Mesothelial cell of epicardium (in vitro differentiated cells): ENCODE measurements at regions not wholly inside any gene's neighbourhood (a gene's known extent, or its start where the extent isn't known, plus 50 kb on each side); places are given as distances from the start of the nearest gene placed in this dataset.
A peak's percentile ranks its signal among the peaks of the same experiment; 100 is the strongest.

Experiments used
- DNase-seq, 2 experiments: peaks; one replicate each; pipeline ENCODE4 v3.0.0; 2021; ENCODE audit warnings: low spot score in 2 of 2; ENCODE audit not compliant: unreplicated experiment in 2 of 2
- H3K27ac Mint-ChIP-seq: 2 replicates; pipeline ENCODE4 v1.8.0; 2021; ENCODE audit warnings: mixed read lengths
- H3K27me3 Mint-ChIP-seq: 2 replicates; pipeline ENCODE4 v1.8.0; 2021; ENCODE audit warnings: low read depth, mixed read lengths
- H3K36me3 Mint-ChIP-seq: 2 replicates; pipeline ENCODE4 v1.8.0; 2021; ENCODE audit warnings: mixed read lengths
- H3K4me1 Mint-ChIP-seq: 2 replicates; pipeline ENCODE4 v1.8.0; 2021; ENCODE audit warnings: mixed read lengths
- H3K4me3 Mint-ChIP-seq: 2 replicates; pipeline ENCODE4 v1.8.0; 2021; ENCODE audit warnings: mild to moderate bottlenecking, moderate library complexity, mixed read lengths
- H3K9me3 Mint-ChIP-seq: 2 replicates; pipeline ENCODE4 v1.8.0; 2021; ENCODE audit warnings: mixed read lengths
- TF ChIP-seq, protein P1 (sequence below): fragments of 200-600 bp; sonication (generic); IDR thresholded peaks from one replicate; pipeline ENCODE4 v1.5.0; 2021; ENCODE audit warnings: antibody characterized with exemption; ENCODE audit not compliant: unreplicated experiment

DNA sequence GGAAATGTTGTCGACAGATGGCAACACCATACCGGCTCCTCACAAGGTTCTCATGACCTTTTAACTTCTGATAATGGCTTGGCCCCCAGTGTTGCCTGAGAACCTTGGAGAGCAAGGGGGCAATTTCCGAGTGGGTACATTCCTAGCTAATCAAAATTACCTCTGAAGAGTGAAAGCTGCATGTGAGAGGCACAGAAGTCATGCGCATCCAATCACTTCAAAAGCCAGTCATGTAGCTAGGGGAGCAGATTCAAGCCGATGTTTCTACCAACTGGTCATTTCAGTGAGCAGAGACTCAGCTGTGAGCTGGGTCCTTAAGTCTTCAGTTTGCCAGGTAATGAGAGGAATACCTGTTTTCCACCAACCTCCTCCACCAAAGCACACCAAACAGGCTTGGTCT, 111.4 kb downstream of the LIPG start:
- Mint-ChIP-seq H3K4me3 (no peak overlapping the region), H3K27ac (no peak overlapping the region), H3K36me3 (no peaks in the 10 kb centered on the region), H3K4me1 (peaks cover 21% of the 10 kb centered on the region), H3K9me3 (no peaks in the 10 kb centered on the region), H3K27me3 (peaks cover 14% of the 10 kb centered on the region)
- TF ChIP-seq, protein P1, sequence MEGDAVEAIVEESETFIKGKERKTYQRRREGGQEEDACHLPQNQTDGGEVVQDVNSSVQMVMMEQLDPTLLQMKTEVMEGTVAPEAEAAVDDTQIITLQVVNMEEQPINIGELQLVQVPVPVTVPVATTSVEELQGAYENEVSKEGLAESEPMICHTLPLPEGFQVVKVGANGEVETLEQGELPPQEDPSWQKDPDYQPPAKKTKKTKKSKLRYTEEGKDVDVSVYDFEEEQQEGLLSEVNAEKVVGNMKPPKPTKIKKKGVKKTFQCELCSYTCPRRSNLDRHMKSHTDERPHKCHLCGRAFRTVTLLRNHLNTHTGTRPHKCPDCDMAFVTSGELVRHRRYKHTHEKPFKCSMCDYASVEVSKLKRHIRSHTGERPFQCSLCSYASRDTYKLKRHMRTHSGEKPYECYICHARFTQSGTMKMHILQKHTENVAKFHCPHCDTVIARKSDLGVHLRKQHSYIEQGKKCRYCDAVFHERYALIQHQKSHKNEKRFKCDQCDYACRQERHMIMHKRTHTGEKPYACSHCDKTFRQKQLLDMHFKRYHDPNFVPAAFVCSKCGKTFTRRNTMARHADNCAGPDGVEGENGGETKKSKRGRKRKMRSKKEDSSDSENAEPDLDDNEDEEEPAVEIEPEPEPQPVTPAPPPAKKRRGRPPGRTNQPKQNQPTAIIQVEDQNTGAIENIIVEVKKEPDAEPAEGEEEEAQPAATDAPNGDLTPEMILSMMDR, result no peak
- DNase-seq, result no peak

DNA sequence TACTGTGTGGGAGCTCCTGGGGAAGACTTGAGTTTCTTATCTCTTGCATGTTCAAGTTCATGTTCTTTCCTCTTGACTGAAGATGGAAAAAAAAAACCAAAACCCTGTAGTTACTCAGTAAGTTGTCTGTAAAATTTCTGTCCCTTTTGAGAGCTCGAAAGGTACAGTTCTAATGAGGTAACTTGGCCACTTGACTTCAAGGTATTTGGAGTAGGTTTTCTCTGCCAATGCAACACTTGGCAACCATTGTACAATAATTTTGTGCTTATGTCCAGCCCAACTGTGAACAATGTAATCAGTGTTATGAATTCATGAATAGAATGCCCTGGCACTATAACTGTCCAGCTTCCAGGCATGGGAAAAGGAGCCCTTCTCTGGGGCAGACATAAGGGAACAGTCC, 111.0 kb downstream of the LIPG start:
- H3K27me3 Mint-ChIP-seq, result peaks cover 14% of the 10 kb centered on the region

DNA sequence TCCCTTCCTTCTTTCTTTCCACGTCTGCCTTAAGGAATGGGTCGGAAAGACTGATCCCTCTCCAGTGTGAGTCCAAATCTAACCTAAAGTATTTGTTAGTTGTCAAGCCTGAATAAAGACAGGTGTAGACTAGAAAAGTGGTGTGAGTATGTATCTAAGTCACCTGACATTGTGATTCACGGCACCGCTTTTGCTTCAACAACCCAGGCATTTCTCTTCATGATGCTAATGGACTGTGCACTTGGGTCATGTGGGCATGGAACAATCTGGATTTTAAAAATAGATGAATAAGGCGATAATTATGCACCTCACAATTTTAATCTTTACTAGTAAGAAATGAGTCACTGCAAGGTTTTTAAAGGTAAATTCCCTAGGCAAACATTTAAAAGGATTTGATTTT, 107.5 kb downstream of the LIPG start:
- peak overlapping the region; percentile 72 for H3K27ac Mint-ChIP-seq
- H3K4me1 Mint-ChIP-seq, result peaks cover 45% of the 10 kb centered on the region
- no peaks in the 10 kb centered on the region for H3K36me3 Mint-ChIP-seq
- H3K9me3 Mint-ChIP-seq, result no peaks in the 10 kb centered on the region
- H3K4me3 Mint-ChIP-seq, result no peak overlapping the region
- H3K27me3 Mint-ChIP-seq, result peaks cover 11% of the 10 kb centered on the region
- no peak for DNase-seq
- TF ChIP-seq, protein P1, result no peak

More for the DNA sequence above, 111.0 kb downstream of the LIPG start:
- Mint-ChIP-seq H3K27ac (no peak overlapping the region), H3K4me3 (no peak overlapping the region), H3K4me1 (peaks cover 20% of the 10 kb centered on the region), H3K9me3 (no peaks in the 10 kb centered on the region), H3K36me3 (no peaks in the 10 kb centered on the region)
- DNase-seq, result no peak
- TF ChIP-seq, protein P1, result no peak

DNA sequence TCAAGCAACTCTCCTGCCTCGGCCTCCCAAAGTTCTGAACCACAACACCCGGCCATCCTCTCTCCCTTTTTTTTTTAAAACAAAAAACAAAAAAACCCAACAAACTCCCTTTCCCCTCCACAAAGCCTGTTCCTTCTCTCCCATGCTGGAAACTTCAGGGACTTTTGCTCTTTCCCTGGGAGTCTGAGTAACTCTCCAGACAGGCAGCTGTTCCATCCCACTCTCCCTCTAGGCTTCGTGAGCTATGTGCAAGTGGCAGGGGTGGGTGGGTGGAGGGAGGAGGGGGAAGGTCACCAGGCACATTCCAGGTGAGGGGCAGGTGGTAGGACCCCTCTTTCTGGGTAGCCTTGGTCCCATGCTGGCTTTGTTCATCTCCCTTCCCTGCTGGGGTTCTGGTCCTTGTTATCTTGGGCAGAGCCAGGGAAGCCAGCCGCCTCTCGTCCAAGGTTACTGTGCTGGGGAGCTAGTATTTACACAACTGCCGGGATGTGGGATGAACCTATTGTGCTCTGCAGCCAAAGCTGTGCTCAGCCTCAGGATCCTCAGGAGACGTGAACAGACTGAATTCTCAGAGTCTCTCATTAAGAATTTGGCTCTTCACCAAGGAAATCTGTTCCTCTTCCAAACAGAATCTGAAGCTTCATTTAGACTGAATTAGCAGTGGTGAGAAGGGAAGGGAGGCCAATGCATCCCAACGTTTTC, 106.9 kb downstream of the LIPG start:
- peaks cover 51% of the 10 kb centered on the region for H3K4me1 Mint-ChIP-seq
- peaks cover 6% of the 10 kb centered on the region for H3K27me3 Mint-ChIP-seq
- no peak overlapping the region for H3K4me3 Mint-ChIP-seq
- H3K27ac Mint-ChIP-seq, result peak overlapping the region; percentile 89
- no peaks in the 10 kb centered on the region for H3K36me3 Mint-ChIP-seq
- no peaks in the 10 kb centered on the region for H3K9me3 Mint-ChIP-seq
- DNase-seq, result no peak
- TF ChIP-seq, protein P1, result no peak

DNA sequence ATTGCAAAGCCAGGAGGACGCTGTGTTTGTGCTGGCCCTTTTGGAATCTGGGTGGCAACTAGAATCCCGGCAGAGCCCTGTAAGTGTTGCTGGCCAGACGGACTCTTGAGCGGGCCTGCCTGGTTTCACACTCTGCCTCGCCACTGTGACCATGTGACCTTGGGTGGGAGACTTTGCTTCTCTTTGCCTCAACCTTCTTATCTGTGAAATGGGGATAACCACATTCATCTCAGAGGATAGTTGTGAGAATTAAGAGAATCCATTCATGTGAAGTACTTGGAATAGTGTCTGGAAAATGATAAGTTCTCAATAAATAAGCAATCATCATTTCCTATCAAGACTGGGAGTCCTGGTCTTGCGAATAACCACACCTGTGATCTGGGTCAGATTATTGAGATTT, 105.6 kb downstream of the LIPG start:
- Mint-ChIP-seq H3K36me3 (no peaks in the 10 kb centered on the region), H3K27me3 (peaks cover 3% of the 10 kb centered on the region), H3K4me1 (peaks cover 56% of the 10 kb centered on the region), H3K9me3 (no peaks in the 10 kb centered on the region), H3K27ac (peak overlapping the region; percentile 30), H3K4me3 (no peak overlapping the region)
- TF ChIP-seq, protein P1, result no peak
- DNase-seq, result no peak
